Gastrocnemius medialis (tissue), 4 donors: ENCODE measurements at regions not wholly inside any gene's neighbourhood (a gene's known extent, or its start where the extent isn't known, plus 50 kb on each side); places are given as distances from the start of the nearest gene placed in this dataset.

ENCODE experiments used
- ATAC-seq, 2 donors: fragments of 150-250 bp; one replicate each; pipeline ENCODE4 v1.9.1; 2016
- DNase-seq, 2 donors: peaks; one replicate each; pipeline ENCODE4 v3.0.0-alpha.2; 2019
- H3K27ac ChIP-seq, 4 donors: fragments of 200-600 bp; sonication (generic); 1 replicate in 1 of 4; 2 replicates in 3 of 4; pipeline ENCODE4 v1.5.1; 2016 to 2018; ENCODE audit warnings: mild to moderate bottlenecking in 2 of 4, moderate library complexity in 1 of 4
- H3K27me3 ChIP-seq, 3 donors: fragments of 200-600 bp; sonication (generic) in 2 of 3; 1 replicate in 1 of 3; 2 replicates in 2 of 3; pipeline versions ENCODE4 v1.5.1 to v1.6.0; 2016 to 2019; ENCODE audit warnings: mild to moderate bottlenecking in 1 of 3, moderate library complexity in 1 of 3
- H3K36me3 ChIP-seq, 2 donors: fragments of 200-600 bp; sonication (generic) in 1 of 2; one replicate each; pipeline ENCODE4 v1.5.1; 2017 to 2018
- H3K4me1 ChIP-seq, 2 donors: fragments of 200-600 bp; sonication (generic) in 1 of 2; one replicate each; pipeline ENCODE4 v1.5.1; 2016 to 2017; ENCODE audit warnings: mild to moderate bottlenecking in 2 of 2
- H3K4me3 ChIP-seq, 4 donors: fragments of 200-600 bp; sonication (generic) in 3 of 4; 1 replicate in 1 of 4; 2 replicates in 3 of 4; pipeline ENCODE4 v1.5.1; 2016 to 2019; ENCODE audit warnings: mild to moderate bottlenecking in 2 of 4
- H3K9me3 ChIP-seq, 3 donors: fragments of 200-600 bp; sonication (generic) in 2 of 3; 1 replicate in 1 of 3; 2 replicates in 2 of 3; pipeline ENCODE4 v1.5.1; 2016 to 2019
- POLR2A ChIP-seq, 2 donors: fragments of 450-650 bp; IDR thresholded peaks; one replicate each; pipeline ENCODE4 v1.6.1; 2017; ENCODE audit warnings: antibody characterized with exemption in 2 of 2, mild to moderate bottlenecking in 2 of 2, moderate library complexity in 2 of 2
- in situ Hi-C, 4 donors: fragments of 200-750 bp; cut with MboI; loops; one replicate each; pipeline versions ENCODE4 v1.15.0 to v1.8.0; 2017; ENCODE audit warnings: low sequenced_read_pairs in 4 of 4
- intact Hi-C: fragments of 100-400 bp; cut with DNase I; formaldehyde crosslinking; loops from one replicate; pipeline ENCODE4 v1.15.1; 2023; ENCODE audit warnings: low total_unique reads
- TF ChIP-seq, protein P1 (sequence below), 5 experiments: fragments of 450-650 bp in 3 of 5; fragments of 200-600 bp in 2 of 5; sonication (generic) in 2 of 5; IDR thresholded peaks in 4 of 5; conservative IDR thresholded peaks in 1 of 5; 1 replicate in 4 of 5; 2 replicates in 1 of 5; pipeline ENCODE4 v1.5.1; 2016 to 2019; ENCODE audit warnings: antibody characterized with exemption in 5 of 5, mild to moderate bottlenecking in 3 of 5, moderate library complexity in 3 of 5

- no peak for ATAC-seq
Measured at GRCh38 chr2:237012577-237013267, 73.0 kb upstream of the COPS8 start.

GRCh38 chr2:237016121-237016915, 69.4 kb upstream of the COPS8 start:
- H3K4me3 ChIP-seq, result no peak overlapping the region
- no peaks in the 10 kb centered on the region for H3K9me3 ChIP-seq
- DNase-seq, result no peak
- no peaks in the 10 kb centered on the region for H3K36me3 ChIP-seq
- no peaks in the 10 kb centered on the region for H3K27me3 ChIP-seq
- in situ Hi-C loops, result no loop called here
- no peak overlapping the region for H3K27ac ChIP-seq
- intact Hi-C loops, result no loop called here
- TF ChIP-seq POLR2A (IDR thresholded peaks at IDR 0.05), result no peak
- TF ChIP-seq, protein P1, sequence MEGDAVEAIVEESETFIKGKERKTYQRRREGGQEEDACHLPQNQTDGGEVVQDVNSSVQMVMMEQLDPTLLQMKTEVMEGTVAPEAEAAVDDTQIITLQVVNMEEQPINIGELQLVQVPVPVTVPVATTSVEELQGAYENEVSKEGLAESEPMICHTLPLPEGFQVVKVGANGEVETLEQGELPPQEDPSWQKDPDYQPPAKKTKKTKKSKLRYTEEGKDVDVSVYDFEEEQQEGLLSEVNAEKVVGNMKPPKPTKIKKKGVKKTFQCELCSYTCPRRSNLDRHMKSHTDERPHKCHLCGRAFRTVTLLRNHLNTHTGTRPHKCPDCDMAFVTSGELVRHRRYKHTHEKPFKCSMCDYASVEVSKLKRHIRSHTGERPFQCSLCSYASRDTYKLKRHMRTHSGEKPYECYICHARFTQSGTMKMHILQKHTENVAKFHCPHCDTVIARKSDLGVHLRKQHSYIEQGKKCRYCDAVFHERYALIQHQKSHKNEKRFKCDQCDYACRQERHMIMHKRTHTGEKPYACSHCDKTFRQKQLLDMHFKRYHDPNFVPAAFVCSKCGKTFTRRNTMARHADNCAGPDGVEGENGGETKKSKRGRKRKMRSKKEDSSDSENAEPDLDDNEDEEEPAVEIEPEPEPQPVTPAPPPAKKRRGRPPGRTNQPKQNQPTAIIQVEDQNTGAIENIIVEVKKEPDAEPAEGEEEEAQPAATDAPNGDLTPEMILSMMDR (IDR thresholded peaks at IDR 0.05 in 4 of 5, conservative IDR thresholded peaks at IDR 0.05 in 1 of 5), result no peak
- no peak for ATAC-seq
- H3K4me1 ChIP-seq, result no peaks in the 10 kb centered on the region

More at GRCh38 chr2:237012577-237013267, 73.0 kb upstream of the COPS8 start:
- H3K27ac ChIP-seq, result no peak overlapping the region
- in situ Hi-C loops (no loop called here), intact Hi-C loops (no loop called here)
- TF ChIP-seq POLR2A (IDR thresholded peaks at IDR 0.05), result no peak
- TF ChIP-seq, protein P1 (IDR thresholded peaks at IDR 0.05 in 4 of 5, conservative IDR thresholded peaks at IDR 0.05 in 1 of 5), result no peak
- no peaks in the 10 kb centered on the region for H3K27me3 ChIP-seq
- H3K4me3 ChIP-seq, result no peak overlapping the region
- H3K36me3 ChIP-seq, result no peaks in the 10 kb centered on the region
- no peaks in the 10 kb centered on the region for H3K4me1 ChIP-seq
- H3K9me3 ChIP-seq, result no peaks in the 10 kb centered on the region
- DNase-seq, result no peak

GRCh38 chr2:237020090-237020489, 65.6 kb upstream of the COPS8 start:
- Histone ChIP-seq H3K27ac (no peak overlapping the region), H3K36me3 (no peaks in the 10 kb centered on the region), H3K4me1 (no peaks in the 10 kb centered on the region), H3K27me3 (no peaks in the 10 kb centered on the region), H3K4me3 (no peak overlapping the region), H3K9me3 (no peaks in the 10 kb centered on the region)
- intact Hi-C loops (no loop called here), in situ Hi-C loops (loop anchor here (10.0 kb wide), 2 partner anchors 505 to 665 kb away; no protein-coding TSS in a partner anchor)
- ATAC-seq (no peak), DNase-seq (no peak)
- TF ChIP-seq, protein P1 (IDR thresholded peaks at IDR 0.05 in 4 of 5, conservative IDR thresholded peaks at IDR 0.05 in 1 of 5), result no peak
- TF ChIP-seq POLR2A (IDR thresholded peaks at IDR 0.05), result no peak

DNA sequence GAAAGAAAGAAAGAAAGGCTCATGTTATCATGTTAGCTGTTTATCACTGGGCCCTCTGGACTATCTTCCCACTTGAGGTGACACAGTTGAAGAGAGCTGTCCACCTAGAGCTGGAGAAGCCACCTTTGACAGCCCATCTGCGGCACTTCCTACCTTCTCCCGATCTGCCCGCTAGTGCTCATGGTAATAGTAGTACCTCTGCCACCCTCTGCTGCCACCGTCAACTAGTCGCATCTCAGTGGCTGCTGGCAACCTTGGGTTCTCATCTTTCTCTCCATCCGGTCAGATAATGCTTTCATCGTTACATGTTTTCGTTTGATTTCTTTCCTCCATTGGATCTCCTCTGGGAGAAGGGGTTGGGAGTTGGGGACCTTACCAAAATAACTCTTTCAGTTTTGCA, 63.2 kb upstream of the COPS8 start:
- H3K9me3 ChIP-seq, result no peaks in the 10 kb centered on the region
- no peak for TF ChIP-seq POLR2A (IDR thresholded peaks at IDR 0.05)
- TF ChIP-seq, protein P1 (IDR thresholded peaks at IDR 0.05 in 4 of 5, conservative IDR thresholded peaks at IDR 0.05 in 1 of 5), result no peak
- no peak for ATAC-seq
- H3K27ac ChIP-seq, result no peak overlapping the region
- in situ Hi-C loops, result loop anchor here (10.0 kb wide), 2 partner anchors 508 to 668 kb away; no protein-coding TSS in a partner anchor
- no peak for DNase-seq
- no peaks in the 10 kb centered on the region for H3K36me3 ChIP-seq
- H3K27me3 ChIP-seq, result no peaks in the 10 kb centered on the region
- H3K4me3 ChIP-seq, result no peak overlapping the region
- intact Hi-C loops, result no loop called here
- H3K4me1 ChIP-seq, result no peaks in the 10 kb centered on the region
